Panc1 (cell line): ENCODE measurements at regions not wholly inside any gene's neighbourhood (a gene's known extent, or its start where the extent isn't known, plus 50 kb on each side); places are given as distances from the start of the nearest gene placed in this dataset.

Source experiments
- POLR2AphosphoS5 ChIP-seq: IDR thresholded peaks from 2 replicates; pipeline ENCODE4 v1.6.1; 2012; ENCODE audit warnings: mild to moderate bottlenecking, low read depth, low read length, moderate library complexity
- REST ChIP-seq, 2 experiments: IDR thresholded peaks; 2 replicates each; pipeline ENCODE4 v1.6.1; 2011 to 2012; ENCODE audit warnings: low read depth in 2 of 2, control low read depth in 1 of 2, low read length in 1 of 2, mild to moderate bottlenecking in 1 of 2, moderate library complexity in 1 of 2; ENCODE audit not compliant: insufficient read depth in 1 of 2

- TF ChIP-seq POLR2AphosphoS5 (no peak), REST (IDR thresholded peaks at IDR 0.05; ENCODE audit: insufficient read depth in 1 of 2, low read depth in 2 of 2, low read length in 1 of 2) (no peak)
Observed at GRCh38 chr10:78407966-78408365, 374.3 kb downstream of the RPS24 start.
